ENCODE measurements at regions not wholly inside any gene's neighbourhood (a gene's known extent, or its start where the extent isn't known, plus 50 kb on each side); places are given as distances from the start of the nearest gene placed in this dataset.

DNA sequence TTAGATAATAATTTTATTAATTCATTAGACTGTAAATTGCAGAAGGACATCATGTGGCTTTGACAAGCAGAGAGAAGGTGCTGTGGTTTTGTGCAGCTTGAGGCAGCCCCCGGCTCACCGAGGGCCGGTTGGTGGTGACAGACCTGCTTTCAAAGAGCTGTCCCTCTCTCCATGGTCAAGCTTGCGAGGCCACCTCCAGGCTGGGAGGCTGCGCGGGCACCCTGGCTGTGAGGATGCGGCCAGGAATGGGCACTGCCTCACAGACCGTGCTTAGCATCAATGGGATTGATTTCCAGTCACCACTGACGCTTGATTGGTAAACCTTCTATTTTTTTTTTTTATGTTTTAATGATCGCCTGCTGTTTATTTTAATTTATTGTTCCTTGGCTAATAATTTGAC, 690.9 kb downstream of the GALR1 start:
- DNase-seq: no peak

DNA sequence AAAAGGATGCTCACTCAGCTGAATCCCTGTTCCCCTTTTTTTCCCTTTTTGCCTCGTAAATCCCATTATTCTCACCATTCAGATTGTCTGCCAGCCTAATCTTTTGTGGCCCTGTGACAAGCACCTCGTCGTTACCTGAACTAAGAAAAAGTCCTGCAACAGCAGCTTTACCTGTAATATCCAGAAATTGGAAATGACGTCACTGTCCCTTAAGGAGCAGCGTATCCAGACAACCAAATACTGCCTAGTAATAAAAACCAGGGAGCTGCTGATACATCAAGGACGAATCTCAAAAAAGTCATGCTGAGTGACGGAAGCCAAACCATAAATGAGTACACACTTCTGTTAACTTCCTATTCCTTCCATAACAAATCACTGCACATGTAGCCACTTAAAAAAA, 694.9 kb downstream of the GALR1 start:
- DNase-seq: no peak

DNA sequence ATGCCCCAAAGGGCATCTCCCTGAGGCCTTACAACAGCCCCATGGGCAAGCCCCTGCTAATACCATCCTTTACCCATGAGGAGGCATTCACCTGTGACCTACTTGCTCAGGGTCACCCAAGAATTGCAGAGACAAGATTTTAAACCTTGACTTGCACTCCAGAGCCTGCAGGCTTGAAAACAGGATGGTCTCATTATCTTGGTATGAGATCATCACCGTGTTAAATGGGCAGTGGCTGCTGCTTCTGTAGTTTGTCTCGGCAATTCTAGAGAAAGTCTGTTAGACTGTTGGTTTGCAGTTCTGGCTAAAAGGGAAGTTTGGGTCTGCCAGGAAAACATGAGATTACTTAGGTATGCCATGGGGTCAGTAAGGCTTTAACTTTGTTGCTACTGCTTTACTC, 698.9 kb downstream of the GALR1 start:
- no peak for DNase-seq

DNA sequence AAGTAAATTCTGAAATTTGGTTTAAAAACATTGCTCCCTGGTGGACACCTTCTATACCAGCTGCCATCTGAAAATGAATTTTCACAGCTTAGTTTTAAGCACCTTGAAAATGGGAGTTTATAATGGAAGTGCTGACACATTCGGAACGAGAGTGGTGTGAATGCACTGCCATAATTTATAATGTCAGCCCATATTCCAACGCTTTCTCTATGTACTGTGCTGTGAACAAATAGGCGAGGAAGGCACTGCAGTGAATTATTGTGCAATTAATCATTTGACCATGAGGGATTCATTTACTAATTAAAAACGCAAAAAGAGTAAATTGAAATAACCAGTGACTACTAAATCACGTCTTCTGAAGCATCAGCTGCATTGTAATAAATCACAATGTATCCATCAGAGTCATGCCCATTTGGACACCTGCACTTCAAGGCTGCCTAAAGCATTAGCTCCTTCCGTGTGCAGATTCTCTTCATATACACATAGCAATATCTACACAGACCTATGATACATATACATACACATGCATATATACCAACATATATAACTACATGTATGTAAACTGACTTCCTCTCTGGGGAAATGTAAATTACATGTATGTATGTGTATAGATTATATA, 699.8 kb downstream of the GALR1 start:
- no peak for DNase-seq

DNA sequence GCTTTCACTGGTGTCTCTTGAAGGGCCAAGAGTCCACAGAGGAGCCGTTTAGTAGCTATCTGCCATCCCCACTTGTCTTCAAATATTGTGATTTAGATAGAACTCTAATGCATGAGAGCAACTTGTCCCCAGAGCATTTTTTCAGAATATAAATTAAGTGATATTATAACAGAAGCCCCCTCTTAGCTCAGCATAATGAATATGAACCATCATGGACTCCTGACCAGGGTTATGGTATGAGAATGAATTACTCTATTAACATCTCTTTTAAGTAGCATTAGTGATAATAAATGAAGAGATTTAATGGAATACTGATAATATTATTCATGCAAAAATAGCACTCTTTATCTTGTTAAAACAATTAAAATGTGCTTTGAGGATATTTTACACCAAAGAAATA, 709.6 kb downstream of the GALR1 start:
- DNase-seq: no peak

DNA sequence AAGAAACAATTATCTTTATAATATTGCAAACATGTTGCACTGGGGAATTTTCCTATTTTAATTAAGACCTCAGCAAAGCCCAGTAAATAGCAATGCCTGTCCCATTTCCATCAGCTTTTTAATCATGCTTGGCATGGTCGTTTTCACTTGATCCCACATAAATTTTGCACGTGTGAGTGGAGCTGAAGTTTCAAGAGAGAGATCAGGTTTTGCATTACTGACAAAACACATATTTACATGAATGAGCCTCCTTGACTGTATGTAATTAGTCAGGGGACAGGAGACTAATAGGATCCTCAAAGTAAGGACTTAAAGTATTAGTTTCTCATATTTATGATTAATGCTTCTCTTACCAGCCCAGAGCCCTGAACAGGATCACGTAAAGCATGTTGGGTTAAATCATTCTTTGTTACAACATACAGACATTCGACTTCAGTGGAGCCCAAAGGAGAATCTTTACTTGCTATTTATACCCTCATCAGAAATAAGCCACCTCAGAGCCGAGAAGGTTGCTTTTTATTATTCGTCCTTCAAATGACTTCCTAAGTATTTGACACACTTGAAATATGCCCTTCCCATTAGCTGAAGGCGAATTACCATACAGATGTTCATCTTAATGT, 711.3 kb downstream of the GALR1 start:
- DNase-seq: no peak

DNA sequence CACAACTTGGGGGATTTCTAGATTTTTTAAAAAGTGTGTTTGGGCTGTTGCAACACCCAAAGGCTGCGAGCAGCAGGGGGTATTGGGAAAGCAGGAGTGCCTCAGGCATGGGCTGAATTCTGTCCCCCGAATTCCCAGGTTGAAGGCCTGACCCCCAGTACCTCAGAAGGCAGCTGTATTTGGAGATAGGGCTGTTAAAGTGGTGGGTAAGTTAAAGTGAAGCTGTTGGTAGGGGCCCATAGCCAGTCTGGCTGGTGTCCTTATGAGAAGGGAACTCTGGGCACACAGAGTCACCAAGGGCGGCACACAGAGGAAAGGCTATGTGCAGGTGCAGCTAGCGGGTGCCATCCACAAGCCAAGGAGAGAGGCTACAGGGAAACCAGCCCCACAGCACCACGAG, 717.4 kb downstream of the GALR1 start:
- DNase-seq: no peak

DNA sequence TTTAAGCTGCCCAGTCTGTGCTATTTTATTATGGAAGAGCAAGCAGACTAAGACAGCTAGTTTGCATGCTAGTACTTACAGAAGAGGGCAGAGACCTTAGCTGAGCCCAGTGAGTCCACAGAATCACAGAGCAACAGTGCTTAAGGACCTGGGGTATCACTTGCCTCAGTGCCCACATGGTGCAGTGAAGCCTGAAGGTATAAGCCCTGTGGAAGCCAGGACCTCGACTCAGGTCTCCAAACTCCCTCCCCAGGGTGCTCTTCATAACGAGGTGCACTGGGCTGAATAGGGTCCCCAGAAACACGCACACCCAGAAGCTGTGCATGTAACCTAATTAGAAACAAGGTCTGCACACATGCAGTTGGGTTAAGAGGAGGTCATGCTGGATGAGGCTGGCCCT, 718.1 kb downstream of the GALR1 start:
- no peak for DNase-seq

DNA sequence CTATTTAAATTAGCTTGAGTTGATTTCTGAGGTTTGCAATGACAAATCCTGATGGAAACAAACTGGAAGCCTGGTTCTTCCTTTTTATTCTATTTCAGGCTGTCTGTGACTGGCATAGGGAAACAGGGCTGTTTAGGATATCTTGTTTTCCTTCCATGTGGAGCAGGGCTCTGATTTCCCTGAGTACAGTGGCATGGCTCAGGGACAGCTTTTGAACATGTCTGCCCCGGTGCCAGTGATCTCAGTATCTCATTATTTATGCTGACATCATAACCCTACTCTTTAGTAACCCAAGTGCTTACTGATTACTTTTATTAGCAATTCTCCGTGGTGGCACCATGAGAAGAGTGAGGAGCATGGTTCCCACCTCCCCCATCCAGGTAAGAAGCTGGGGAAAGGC, 720.3 kb downstream of the GALR1 start:
- DNase-seq: no peak

DNA sequence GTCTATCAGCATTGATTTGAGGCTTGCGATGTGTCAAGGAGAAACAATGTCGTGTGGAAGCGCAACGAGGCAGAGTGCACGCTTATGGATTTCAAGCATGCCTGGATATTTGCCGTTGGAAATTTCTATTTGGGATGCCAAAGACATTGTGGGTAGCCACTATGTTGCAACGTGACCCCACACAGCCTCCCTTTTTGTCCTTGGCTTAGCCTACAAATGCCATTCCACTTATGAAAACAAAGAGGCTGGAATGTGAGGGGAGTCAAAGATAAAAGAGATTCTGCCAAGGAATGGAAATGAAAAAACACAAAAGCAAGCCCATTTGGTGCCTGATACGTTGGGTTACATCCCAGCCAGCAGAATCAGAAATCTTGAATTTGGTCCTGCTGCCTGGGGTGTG, 721.2 kb downstream of the GALR1 start:
- DNase-seq: no peak

DNA sequence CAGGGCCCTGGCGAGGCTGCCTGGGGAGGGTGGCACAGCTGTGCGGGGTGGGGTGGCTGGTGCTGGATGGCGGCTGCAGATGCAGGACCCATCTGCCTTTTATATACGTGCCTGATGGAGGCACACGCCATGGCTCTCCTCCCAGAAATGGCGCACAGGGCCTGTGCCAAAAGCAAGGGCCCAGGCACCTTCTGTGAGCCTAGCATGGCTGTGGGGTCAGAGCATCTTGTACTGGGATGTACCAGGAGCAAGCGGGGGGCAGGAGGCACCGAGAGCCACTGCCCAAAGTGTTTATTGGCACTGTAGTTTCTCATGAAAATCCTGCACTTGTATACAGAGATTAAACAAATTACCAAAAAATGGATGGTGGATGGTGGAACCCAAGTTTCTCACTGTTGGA, 724.1 kb downstream of the GALR1 start:
- no peak for DNase-seq

DNA sequence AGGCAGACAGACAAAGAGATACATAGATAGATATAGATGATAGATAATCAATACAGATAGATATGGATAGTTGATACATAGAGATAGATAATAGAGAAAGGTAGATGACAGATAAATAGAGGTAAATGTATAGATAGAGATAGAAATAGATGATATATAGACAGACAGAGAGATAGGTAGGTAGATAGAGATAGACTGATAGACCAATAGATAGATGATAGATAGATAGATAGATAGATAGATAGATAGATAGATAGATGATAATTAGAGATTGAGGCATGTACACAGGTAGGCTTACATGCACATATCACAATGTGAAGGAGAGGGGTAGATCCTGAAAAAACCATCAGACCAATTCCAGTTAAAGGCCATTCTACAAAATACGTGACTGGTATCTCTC, 724.7 kb downstream of the GALR1 start:
- DNase-seq: no peak

DNA sequence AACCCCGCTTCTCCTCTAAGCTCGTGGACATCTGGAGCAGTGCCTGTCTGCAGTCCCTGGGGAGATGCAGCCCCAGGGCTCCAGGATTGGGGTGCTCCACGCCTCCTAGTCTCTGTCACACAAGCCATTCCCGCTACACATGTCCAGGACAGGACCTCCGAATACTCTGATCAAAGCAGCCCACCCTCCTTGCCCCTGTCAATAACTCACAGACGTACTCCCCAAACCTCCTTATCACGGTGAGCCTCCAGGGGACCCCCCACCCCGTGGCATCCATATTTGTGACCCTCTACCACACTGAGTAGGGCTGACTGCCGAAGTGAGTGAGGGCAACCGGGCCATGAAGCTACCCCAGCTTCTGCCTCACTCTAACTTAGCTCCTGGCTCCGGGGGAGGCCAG, 727.7 kb downstream of the GALR1 start:
- DNase-seq: no peak

DNA sequence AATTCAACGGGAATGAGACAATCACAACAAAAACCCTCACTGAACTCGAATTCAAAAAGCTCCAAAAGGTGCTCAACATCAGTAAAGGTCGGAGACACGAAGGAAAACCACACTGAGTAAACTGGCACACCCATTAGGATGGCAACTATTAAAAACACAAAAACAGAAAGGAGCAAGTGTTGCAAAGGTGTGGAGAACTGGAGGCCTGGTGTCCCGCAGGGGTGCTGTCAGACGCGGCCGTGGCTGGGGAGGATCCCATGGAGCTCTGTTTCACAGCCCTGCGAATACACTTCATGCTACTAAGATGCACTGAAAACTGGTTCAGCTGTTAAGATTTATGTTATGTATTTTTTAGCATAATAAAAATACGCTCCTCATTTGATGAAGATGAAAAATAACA, 730.6 kb downstream of the GALR1 start:
- no peak for DNase-seq

DNA sequence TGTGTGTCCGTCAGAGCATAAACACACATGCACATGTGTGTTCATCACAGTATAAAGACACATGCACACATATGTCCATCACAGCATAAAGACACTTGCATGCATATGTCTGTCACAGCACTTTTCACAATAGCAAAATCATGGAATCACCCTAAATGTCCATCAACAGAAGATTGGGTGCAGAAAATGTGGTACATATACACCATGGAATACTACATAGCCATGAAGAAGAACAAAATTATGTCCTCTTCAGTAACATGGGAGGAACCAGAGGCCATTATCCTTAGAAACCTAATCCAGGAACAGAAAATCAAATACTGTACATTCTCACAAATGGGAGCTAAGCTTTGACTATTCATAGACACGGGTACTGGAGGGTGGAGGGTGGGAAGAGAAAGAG, 732.2 kb downstream of the GALR1 start:
- no peak for DNase-seq

DNA sequence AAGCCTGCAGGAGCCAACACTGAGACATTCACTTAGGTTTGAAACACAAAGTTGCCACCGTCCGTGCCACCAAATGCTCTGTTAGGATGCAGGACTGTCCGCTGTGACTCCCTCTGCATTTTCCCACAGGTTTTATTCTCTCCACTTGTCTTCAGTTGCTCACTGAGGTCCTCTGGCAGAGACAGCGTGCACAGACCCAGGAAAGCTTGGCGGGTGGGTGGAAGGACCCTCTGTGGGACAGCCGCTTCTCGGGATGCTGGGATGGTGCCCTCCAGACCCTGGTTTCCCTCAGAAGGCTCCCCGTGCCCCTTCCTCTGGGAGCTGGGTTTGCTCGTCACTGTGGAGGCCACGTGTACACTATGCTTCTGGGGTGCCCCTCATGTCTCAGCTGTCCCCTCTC, 733.6 kb downstream of the GALR1 start:
- no peak for DNase-seq

DNA sequence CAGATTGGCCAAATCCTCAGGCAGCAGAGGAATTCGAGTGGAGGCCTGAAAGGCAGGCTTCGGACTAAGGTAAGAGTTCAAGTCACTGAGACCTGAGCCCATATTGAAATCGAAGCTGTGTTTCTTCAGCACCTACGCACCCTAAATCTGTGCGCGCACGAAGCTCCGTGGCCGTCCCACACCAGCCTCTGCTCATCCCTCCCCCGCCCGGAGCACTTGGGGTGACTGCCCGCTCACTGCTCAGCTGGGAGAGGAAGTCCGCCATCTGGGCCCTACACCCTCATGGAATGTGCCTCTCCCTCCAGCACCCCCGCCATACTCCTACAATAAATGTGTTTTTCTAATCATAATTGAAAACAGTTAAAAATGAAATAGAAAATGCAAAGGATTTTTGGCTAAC, 734.5 kb downstream of the GALR1 start:
- DNase-seq: no peak

DNA sequence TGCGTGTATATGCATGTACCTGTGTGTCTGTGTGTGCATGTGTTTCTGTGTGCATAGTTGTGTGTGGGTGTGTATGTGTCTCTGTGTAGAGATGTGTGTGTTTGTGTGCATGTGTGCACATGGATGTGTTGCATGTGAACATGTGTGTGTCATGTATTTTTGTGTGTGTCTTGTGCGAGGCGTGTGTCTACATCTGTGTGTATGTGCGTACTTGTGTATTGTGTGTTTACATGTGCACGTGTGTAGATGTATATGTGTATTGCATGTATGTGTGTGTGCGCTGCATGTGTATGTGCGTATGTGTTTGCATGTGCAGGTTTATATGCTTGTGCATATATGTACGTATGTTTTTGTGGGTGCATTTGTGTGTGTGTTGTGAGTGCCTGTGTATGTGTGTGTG, 735.2 kb downstream of the GALR1 start:
- DNase-seq: no peak

DNA sequence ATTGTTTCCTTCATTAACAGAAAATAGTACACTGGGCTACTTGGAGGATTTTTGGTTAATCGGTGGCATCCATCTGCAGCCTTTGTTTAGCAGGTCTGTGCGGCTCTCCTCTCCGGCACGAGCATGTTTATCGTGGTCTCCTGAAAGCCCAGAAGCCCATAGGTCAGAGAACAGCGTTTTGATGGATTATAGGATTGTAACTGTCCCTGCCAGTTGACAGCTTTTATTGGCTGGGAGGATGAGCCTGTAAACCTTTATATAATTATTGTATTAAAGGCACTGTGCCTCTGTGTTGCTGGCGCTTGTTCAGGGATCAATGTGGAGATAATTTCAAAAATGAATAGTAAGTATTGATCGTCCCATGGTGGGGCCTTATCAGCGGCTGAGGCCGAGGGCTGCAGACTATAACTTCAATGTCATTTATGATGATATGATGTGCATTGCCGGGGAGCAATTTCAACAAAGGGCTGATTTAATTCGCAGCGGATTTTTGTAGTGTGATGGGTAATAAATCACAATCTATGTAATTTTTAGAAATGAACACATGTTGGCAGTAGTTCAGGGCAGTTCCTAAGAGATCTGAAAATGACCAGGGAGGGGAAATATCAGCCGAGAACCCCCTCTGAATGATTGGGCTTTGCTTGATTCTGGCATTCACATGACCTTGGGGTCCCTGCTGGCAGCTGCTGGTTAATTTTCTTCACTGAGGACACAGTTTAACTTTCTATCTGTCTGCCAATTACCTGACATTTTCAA, 736.1 kb downstream of the GALR1 start:
- no peak for DNase-seq

DNA sequence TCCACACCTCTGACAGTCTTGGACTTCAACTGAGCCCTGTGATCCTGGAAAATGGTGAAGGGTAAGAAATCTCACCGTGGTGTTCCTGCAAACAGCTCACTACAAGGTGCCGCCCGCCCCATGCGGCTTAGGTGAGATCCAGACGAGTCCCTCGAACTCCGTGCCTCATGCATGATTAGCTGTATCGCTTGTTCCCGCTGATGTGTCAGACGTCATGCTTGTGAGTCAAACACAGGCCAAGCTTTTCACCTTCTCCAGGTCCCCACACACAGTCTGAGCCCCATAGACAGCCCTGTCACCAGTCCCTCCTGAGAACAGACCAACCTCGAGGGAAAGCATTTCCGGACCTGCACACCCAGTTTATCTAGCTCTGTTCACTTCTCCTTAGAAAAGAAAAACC, 740.5 kb downstream of the GALR1 start:
- no peak for DNase-seq

DNA sequence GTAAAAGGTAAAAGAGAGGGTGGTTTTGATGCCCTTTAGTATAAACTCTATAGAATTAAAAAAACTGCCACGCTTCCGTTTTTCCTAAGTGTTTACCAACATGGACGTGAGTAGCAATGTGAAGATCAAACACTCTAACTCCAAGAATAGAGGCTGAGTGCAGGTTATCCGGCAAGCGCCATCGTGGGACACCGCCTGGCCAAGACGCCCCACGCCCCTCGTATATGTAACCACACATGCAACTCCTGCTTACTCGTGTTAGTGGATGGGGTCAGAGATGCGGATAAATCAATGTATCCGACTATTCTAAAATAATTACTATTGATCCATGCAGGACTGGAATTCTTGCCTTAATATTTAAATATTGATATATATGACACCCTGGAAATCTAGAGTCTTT, 741.3 kb downstream of the GALR1 start:
- DNase-seq: no peak

DNA sequence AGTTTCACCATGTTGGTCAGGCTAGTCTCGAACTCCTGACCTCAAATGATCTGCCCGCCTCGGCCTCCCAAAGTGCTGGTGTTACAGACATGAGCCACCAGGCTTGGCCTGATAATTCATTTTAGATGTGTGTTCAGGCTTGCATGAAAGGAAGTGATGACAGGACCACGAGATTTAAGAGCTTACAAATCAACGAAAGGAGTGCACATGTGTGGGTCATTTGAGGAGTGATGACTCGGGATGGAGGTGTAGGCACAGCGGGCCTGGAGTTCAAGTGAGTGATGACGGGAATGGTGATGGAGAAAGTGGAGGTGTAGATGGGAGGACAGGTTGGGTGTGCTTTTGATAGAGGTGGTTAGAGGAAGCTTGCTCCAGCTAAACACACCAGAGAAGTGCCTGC, 742.4 kb downstream of the GALR1 start:
- DNase-seq: no peak

DNA sequence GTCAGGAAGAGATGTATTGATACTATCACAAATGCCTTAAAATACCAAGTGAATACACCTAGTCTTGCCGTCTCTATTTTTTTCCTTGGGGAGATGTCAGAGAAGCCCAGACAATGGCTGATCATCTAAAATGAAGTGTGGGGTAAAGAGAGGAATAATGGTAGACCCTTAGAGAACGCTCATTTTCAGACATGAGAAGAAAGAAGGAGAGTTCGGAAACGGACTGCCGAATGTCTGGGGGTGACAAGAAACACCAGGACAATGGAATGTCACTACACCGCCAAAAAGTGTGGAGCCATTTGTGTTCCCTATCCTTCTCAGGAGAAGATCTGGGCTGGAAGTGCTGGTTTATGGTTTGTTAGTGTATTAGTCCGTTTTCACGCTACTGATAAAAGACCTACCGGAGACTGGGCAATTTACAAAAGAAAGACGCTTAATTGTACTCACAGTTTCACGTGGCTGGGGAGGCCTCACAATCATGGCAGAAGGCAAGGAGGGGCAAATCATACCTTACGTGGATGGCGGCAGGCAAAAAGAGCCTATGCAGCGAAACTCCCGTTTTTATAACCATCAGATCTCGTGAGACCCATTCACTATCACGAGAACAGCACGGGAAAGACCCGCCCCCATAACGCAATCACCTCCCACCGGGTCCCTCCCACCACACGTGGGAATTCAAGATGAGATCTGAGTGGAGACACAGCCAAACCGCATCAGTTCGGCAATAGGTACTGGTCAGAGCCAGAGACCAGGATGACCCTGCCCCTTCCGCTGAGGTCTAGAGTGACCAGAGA, 743.7 kb downstream of the GALR1 start:
- DNase-seq: no peak

DNA sequence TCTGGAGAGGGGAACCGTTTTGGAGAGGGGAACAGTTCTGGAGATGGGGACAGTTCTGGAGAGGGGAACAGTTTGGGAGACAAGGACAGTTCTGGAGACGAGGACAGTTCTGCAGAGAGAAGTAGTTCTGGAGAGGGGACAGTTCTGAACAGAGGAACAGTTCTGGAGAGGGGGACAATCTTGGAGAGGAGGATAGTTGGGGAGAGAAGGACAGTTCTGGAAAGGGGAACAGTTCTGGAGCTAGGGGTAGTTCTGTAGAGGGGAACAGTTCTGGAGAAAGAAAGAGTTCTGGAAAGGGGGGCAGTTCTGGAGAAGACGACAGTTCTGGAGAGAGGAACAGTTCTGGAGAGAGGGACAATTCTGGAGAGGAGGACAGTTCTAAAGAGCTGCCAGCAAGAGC, 745.9 kb downstream of the GALR1 start:
- DNase-seq: no peak
